ENCODE measurements at regions not wholly inside any gene's neighbourhood (a gene's known extent, or its start where the extent isn't known, plus 50 kb on each side); places are given as distances from the start of the nearest gene placed in this dataset.
"Not testable (repeated sequence)": the region's sequence is repeated elsewhere in the genome, so short reads cannot be mapped to it uniquely, and the experiment has no call there.

DNA sequence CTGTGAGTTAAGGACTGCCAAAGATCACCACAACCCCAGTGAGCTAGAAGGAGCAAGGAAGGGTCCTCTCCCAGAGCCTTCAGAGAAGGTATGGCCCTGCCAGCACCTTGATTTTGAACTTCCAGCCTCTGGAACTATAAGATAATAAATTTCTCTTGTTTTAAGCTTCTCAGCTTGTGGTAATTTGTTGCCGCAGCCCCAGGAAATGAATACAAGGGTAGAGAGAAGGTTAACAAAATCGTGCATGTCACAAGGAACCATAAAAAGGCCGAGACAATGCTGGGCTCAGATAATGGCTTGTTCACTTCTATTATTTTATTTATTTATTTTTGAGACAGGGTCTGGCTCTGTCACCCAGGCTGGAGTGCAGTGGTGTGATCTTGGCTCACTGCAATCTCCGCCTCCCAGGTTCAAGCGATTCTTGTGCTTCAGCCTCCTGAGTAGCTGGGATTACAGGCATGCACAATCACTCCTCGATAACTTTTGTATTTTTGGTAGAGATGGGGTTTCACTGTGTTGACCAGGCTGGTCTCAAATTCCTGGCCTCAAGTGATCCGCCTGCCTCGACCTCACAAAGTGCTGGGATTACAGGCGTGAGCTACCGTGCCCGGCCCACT, 71.5 kb downstream of the WSB1 start:
- not testable (repeated sequence) for DNase-seq (ENCODE audit: low spot score)

DNA sequence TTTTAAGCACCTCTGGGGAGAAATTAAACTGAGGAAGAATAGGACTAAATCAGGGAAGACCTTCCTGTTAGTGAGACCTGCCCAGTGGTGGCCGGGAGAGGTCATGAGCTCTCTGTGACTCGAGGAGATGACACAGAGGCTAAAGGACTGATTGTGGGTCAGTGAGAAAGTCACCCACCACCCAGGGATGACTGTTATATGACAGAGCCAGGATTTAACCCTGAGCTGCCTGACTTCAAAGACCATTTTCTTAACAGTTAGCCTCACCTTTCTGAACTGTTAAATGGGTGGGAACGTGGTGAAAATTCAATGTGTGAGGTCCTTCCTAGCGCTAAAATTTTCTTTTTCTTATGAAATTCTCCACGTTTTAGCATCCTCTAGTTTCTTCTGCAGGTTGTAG, 72.5 kb downstream of the WSB1 start:
- DNase-seq (ENCODE audit: low spot score) = no peak
- TF ChIP-seq, protein P1, sequence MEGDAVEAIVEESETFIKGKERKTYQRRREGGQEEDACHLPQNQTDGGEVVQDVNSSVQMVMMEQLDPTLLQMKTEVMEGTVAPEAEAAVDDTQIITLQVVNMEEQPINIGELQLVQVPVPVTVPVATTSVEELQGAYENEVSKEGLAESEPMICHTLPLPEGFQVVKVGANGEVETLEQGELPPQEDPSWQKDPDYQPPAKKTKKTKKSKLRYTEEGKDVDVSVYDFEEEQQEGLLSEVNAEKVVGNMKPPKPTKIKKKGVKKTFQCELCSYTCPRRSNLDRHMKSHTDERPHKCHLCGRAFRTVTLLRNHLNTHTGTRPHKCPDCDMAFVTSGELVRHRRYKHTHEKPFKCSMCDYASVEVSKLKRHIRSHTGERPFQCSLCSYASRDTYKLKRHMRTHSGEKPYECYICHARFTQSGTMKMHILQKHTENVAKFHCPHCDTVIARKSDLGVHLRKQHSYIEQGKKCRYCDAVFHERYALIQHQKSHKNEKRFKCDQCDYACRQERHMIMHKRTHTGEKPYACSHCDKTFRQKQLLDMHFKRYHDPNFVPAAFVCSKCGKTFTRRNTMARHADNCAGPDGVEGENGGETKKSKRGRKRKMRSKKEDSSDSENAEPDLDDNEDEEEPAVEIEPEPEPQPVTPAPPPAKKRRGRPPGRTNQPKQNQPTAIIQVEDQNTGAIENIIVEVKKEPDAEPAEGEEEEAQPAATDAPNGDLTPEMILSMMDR (IDR thresholded peaks at IDR 0.05; ENCODE audit: extremely low read depth, missing control alignments) = no peak

DNA sequence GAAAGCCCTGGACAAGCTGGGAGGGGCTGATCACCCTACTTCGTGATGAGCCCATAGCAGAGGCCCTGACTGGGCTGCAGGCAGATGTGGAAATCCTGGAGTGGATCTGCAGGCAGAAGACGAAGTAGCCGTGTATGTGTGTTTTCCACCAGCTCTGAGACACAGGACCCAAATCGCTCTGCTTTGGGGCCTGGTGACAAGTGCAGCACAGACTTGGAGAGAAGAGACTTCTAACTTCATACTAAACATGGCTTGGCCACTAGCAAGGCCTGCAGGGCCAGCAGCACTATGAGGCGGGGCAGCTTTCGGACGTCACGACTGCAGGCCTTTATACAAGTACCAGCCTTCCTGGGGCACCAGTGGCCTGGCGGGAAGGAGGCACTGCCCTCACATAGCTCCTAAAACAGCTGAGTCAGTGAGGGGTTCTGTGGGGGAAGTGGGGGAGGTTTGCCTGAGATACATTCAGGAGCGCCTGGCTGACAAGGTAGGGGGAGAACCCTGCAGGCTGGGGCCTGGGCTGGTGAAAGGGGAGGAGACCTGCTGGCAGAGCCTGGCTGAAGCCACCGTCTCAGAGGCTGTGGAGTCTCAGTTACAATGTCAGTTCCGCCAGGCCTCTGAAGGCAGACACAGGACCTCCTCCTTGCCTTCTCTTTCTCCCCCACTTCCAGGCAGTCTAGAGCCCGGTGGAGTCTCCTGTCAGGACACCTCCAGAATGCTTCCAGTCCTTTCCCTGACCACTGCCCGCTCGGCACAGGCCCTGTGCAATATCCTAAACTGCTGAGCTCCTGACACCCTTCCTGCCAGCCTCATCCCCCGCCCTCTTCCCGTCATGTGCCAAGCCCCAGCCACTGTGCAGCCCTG, 73.4 kb downstream of the WSB1 start:
- TF ChIP-seq, protein P1 (IDR thresholded peaks at IDR 0.05; ENCODE audit: extremely low read depth, missing control alignments) = no peak
- DNase-seq (ENCODE audit: low spot score) = no peak

DNA sequence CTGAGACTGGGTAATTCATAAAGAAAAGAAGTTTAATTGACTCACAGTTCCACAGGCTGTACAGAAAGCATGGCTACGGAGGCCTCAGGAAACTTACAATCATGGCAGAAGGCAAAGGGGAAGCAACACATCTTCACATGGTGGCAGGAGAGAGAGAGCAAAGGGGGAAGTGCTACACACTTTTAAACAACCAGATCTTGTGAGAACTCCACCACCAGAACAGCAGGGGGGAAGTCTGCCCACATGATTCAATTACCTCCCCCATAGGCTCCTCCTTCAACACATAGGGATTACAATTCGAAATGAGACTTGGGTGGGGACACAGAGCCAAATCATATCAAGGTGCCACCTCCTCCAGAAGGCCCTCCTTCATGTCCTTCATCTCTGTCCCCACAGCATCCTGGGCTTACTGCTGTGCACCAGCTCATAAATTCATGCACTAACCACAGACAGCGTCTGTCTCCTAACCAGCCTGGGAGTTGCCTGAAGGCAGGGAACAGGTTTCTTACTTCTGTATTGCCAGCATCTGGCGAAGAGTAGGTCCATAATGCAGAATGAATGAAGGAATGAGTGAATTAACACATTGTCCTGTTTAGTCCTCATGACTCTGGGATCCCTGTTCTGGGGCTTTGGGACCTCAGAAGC, 74.4 kb downstream of the WSB1 start:
- DNase-seq (ENCODE audit: low spot score) = no peak
- TF ChIP-seq, protein P1 (IDR thresholded peaks at IDR 0.05; ENCODE audit: extremely low read depth, missing control alignments) = no peak

DNA sequence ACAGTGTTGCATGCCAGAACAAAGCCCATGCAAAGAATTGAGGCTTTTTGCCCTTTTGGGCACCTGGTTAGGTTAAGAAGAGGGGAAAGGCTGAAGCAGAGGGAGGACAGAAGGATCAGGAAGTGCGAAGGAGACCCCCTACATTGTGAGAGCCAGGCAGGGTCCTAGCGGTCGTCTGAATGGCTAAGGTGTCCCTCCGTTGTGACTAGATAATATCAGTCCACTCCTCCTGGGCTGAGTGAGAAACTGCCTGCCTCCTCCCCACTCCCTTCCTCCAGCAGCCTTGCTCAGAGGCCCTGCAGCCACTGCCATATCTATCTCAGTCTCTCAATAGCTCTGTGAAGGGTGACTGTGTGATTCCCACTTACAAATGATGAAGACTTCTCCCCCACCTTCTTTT, 75.1 kb downstream of the WSB1 start:
- DNase-seq (ENCODE audit: low spot score) = no peak
- TF ChIP-seq, protein P1 (IDR thresholded peaks at IDR 0.05; ENCODE audit: extremely low read depth, missing control alignments) = no peak

DNA sequence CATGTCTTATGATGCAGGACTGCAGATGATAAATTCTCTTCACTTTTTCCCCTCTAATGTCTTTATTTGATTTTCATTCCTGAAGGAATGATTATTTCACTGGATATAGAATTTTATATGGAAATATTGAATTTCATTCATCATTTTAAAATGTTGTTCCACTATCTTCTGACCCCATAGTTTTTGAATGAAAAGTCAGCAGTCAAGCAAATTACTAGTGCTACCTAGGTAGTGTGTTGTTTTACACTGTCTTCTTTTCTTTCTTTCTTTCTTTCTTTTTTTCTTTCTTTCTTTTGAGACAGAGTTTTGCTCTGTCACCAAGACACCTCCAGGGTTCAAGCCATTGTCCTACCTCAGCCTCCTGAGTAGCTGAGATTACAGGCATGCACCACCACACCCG, 76.9 kb downstream of the WSB1 start:
- DNase-seq (ENCODE audit: low spot score) = no peak
- TF ChIP-seq, protein P1 (IDR thresholded peaks at IDR 0.05; ENCODE audit: extremely low read depth, missing control alignments) = no peak

DNA sequence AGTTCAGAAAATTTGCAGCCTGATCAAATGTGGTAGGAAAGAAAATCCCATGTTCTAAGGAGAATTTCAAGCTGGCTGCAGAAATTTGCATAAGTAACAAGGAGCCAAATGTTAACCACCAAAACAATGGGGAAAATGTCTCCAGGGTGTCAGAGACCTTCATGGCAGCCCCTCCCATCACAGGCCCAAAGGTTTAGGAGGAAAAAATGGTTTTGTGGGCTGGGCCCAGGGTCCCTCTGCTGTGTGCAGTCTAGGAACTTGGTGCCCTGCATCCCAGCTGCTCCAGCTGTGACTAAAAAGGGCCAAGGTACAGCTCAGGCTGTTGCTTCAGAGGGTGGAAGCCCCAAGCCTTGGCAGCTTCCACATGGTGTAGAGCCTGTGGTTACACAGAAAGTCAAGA, 79.8 kb downstream of the WSB1 start:
- not testable (repeated sequence) for DNase-seq (ENCODE audit: low spot score)
